ENCODE measurements at regions not wholly inside any gene's neighbourhood (a gene's known extent, or its start where the extent isn't known, plus 50 kb on each side); places are given as distances from the start of the nearest gene placed in this dataset.

DNA sequence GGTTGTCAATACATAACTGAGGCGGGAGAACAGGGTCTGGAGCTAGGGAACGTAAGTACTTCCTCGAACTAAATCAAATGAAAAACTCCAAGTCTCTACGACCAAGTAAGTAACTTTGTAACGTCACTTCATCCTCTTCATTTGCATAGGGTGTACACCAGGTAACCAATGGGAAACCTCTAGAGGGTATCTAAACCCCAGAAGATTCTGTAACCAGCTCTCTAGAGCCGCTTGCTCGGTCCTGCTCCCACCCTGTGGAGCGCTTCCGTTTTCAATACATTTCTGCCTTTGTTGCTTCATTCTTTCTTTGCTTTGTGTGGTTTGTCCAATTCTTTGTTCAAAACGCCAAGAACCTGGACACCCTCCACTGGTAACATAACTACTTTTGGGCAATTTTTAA lies 133.5 kb upstream of the TMEM170B start:
- Mint-ChIP-seq H3K9me3 (peaks cover 15% of the 10 kb centered on the region), H3K36me3 (peaks cover 3% of the 10 kb centered on the region; the same call in 1 of the 2 replicates), H3K4me3 (no peak overlapping the region), H3K27ac (no peak overlapping the region), H3K4me1 (peaks cover 12% of the 10 kb centered on the region), H3K27me3 (ENCODE audit: low read depth) (no peaks in the 10 kb centered on the region)
- no peak for TF ChIP-seq ATF1 (CRISPR knock-in tag; IDR thresholded peaks at IDR 0.05)
- TF ChIP-seq NFYB (CRISPR knock-in tag; conservative IDR thresholded peaks at IDR 0.05; ENCODE audit: low read depth), result no peak
- TF ChIP-seq ESRRA (CRISPR knock-in tag; IDR thresholded peaks at IDR 0.05; ENCODE audit: borderline replicate concordance), result no peak
- TF ChIP-seq ETV6 (CRISPR knock-in tag; IDR thresholded peaks at IDR 0.05), result no peak
- TF ChIP-seq, protein P1, sequence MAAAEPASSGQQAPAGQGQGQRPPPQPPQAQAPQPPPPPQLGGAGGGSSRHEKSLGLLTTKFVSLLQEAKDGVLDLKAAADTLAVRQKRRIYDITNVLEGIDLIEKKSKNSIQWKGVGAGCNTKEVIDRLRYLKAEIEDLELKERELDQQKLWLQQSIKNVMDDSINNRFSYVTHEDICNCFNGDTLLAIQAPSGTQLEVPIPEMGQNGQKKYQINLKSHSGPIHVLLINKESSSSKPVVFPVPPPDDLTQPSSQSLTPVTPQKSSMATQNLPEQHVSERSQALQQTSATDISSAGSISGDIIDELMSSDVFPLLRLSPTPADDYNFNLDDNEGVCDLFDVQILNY (CRISPR knock-in tag; IDR thresholded peaks at IDR 0.05), result no peak
- no peak for TF ChIP-seq JUN (CRISPR knock-in tag; IDR thresholded peaks at IDR 0.05)
- TF ChIP-seq, protein P2, sequence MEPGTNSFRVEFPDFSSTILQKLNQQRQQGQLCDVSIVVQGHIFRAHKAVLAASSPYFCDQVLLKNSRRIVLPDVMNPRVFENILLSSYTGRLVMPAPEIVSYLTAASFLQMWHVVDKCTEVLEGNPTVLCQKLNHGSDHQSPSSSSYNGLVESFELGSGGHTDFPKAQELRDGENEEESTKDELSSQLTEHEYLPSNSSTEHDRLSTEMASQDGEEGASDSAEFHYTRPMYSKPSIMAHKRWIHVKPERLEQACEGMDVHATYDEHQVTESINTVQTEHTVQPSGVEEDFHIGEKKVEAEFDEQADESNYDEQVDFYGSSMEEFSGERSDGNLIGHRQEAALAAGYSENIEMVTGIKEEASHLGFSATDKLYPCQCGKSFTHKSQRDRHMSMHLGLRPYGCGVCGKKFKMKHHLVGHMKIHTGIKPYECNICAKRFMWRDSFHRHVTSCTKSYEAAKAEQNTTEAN (CRISPR knock-in tag; IDR thresholded peaks at IDR 0.05), result no peak
- no peak for TF ChIP-seq SMAD3 (CRISPR knock-in tag; IDR thresholded peaks at IDR 0.05; ENCODE audit: borderline replicate concordance)
- TF ChIP-seq CREB1 (CRISPR knock-in tag; IDR thresholded peaks at IDR 0.05), result no peak
- TF ChIP-seq, protein P3, sequence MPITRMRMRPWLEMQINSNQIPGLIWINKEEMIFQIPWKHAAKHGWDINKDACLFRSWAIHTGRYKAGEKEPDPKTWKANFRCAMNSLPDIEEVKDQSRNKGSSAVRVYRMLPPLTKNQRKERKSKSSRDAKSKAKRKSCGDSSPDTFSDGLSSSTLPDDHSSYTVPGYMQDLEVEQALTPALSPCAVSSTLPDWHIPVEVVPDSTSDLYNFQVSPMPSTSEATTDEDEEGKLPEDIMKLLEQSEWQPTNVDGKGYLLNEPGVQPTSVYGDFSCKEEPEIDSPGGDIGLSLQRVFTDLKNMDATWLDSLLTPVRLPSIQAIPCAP (CRISPR knock-in tag; IDR thresholded peaks at IDR 0.05), result no peak
- no peak for TF ChIP-seq NFATC4 (CRISPR knock-in tag; IDR thresholded peaks at IDR 0.05)
- no peak for TF ChIP-seq JAZF1 (CRISPR knock-in tag; IDR thresholded peaks at IDR 0.05)
- TF ChIP-seq ZNF317 (CRISPR knock-in tag; IDR thresholded peaks at IDR 0.05; ENCODE audit: borderline replicate concordance, low read depth), result no peak
- no peak for TF ChIP-seq KAT7 (CRISPR knock-in tag; IDR thresholded peaks at IDR 0.05; ENCODE audit: borderline replicate concordance)
- no peak for TF ChIP-seq ZNF396 (CRISPR knock-in tag; IDR thresholded peaks at IDR 0.05; ENCODE audit: borderline replicate concordance)
- no peak for TF ChIP-seq TEAD4 (CRISPR knock-in tag; IDR thresholded peaks at IDR 0.05)
- ChIA-PET POLR2A (no interaction called here), CTCF (no interaction called here)
- ATAC-seq (no peak), DNase-seq (ENCODE audit: low spot score) (no peak)

DNA sequence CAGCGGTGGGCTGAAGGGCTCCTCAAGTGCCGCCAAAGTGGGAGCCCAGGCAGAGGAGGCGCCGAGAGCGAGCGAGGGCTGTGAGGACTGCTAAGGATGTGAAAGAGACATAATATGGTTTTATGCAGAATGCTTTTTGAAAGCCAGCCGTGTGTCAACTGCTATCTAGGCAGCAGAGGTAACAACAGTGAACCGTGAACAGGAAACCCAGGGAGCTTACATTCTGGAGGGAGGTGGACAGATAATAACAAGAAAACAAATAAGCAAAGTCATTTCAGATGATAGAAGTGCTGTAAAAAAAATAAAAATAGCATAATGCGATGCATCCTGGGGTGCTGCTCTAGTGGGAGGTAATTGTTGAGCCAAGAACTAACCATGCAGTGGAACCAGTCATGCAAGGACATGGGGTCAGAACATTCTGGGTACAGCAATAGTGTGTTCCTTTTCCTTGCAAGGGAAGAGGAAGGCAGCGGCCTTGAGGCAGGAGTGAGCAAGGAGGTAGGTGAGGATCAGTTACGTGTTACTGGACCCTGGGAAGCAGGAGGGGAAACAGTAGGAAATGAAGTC lies 134.4 kb upstream of the TMEM170B start:
- Mint-ChIP-seq H3K4me3 (no peak overlapping the region), H3K4me1 (peaks cover 12% of the 10 kb centered on the region), H3K9me3 (peaks cover 15% of the 10 kb centered on the region), H3K27ac (no peak overlapping the region), H3K27me3 (ENCODE audit: low read depth) (no peaks in the 10 kb centered on the region), H3K36me3 (peaks cover 3% of the 10 kb centered on the region; the same call in 1 of the 2 replicates)
- POLR2A ChIA-PET, result no interaction called here
- ATAC-seq (no peak), DNase-seq (ENCODE audit: low spot score) (no peak)
- CTCF ChIA-PET, result no interaction called here
- TF ChIP-seq, protein P4, sequence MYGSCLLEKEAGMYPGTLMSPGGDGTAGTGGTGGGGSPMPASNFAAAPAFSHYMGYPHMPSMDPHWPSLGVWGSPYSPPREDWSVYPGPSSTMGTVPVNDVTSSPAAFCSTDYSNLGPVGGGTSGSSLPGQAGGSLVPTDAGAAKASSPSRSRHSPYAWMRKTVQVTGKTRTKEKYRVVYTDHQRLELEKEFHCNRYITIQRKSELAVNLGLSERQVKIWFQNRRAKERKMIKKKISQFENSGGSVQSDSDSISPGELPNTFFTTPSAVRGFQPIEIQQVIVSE (CRISPR knock-in tag; IDR thresholded peaks at IDR 0.05; ENCODE audit: borderline replicate concordance), result no peak
- TF ChIP-seq, protein P5, sequence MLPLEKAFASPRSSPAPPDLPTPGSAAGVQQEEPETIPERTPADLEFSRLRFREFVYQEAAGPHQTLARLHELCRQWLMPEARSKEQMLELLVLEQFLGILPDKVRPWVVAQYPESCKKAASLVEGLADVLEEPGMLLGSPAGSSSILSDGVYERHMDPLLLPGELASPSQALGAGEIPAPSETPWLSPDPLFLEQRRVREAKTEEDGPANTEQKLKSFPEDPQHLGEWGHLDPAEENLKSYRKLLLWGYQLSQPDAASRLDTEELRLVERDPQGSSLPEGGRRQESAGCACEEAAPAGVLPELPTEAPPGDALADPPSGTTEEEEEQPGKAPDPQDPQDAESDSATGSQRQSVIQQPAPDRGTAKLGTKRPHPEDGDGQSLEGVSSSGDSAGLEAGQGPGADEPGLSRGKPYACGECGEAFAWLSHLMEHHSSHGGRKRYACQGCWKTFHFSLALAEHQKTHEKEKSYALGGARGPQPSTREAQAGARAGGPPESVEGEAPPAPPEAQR (CRISPR knock-in tag; IDR thresholded peaks at IDR 0.05), result no peak
- TF ChIP-seq IRF2 (CRISPR knock-in tag; IDR thresholded peaks at IDR 0.05; ENCODE audit: borderline replicate concordance, low read depth) (no peak), TEAD4 (CRISPR knock-in tag; IDR thresholded peaks at IDR 0.05) (no peak), ZNF263 (CRISPR knock-in tag; IDR thresholded peaks at IDR 0.05; ENCODE audit: low read depth) (no peak), ZNF423 (CRISPR knock-in tag; IDR thresholded peaks at IDR 0.05) (no peak), ZNF416 (CRISPR knock-in tag; IDR thresholded peaks at IDR 0.05) (no peak), MXD4 (CRISPR knock-in tag; IDR thresholded peaks at IDR 0.05; ENCODE audit: borderline replicate concordance) (no peak)
- TF ChIP-seq, protein P6, sequence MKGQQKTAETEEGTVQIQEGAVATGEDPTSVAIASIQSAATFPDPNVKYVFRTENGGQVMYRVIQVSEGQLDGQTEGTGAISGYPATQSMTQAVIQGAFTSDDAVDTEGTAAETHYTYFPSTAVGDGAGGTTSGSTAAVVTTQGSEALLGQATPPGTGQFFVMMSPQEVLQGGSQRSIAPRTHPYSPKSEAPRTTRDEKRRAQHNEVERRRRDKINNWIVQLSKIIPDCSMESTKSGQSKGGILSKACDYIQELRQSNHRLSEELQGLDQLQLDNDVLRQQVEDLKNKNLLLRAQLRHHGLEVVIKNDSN (CRISPR knock-in tag; IDR thresholded peaks at IDR 0.05), result no peak
- TF ChIP-seq, protein P7, sequence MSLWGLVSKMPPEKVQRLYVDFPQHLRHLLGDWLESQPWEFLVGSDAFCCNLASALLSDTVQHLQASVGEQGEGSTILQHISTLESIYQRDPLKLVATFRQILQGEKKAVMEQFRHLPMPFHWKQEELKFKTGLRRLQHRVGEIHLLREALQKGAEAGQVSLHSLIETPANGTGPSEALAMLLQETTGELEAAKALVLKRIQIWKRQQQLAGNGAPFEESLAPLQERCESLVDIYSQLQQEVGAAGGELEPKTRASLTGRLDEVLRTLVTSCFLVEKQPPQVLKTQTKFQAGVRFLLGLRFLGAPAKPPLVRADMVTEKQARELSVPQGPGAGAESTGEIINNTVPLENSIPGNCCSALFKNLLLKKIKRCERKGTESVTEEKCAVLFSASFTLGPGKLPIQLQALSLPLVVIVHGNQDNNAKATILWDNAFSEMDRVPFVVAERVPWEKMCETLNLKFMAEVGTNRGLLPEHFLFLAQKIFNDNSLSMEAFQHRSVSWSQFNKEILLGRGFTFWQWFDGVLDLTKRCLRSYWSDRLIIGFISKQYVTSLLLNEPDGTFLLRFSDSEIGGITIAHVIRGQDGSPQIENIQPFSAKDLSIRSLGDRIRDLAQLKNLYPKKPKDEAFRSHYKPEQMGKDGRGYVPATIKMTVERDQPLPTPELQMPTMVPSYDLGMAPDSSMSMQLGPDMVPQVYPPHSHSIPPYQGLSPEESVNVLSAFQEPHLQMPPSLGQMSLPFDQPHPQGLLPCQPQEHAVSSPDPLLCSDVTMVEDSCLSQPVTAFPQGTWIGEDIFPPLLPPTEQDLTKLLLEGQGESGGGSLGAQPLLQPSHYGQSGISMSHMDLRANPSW (CRISPR knock-in tag; conservative IDR thresholded peaks at IDR 0.05; ENCODE audit: low read depth), result no peak
- TF ChIP-seq, protein P8, sequence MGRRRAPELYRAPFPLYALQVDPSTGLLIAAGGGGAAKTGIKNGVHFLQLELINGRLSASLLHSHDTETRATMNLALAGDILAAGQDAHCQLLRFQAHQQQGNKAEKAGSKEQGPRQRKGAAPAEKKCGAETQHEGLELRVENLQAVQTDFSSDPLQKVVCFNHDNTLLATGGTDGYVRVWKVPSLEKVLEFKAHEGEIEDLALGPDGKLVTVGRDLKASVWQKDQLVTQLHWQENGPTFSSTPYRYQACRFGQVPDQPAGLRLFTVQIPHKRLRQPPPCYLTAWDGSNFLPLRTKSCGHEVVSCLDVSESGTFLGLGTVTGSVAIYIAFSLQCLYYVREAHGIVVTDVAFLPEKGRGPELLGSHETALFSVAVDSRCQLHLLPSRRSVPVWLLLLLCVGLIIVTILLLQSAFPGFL (CRISPR knock-in tag; IDR thresholded peaks at IDR 0.05; ENCODE audit: borderline replicate concordance), result no peak

All from WTC11 (cell line).